GM23338 (cell line): ENCODE measurements at regions not wholly inside any gene's neighbourhood (a gene's known extent, or its start where the extent isn't known, plus 50 kb on each side); places are given as distances from the start of the nearest gene placed in this dataset.
A peak's percentile ranks its signal among the peaks of the same experiment; 100 is the strongest.

Experiments
- ATAC-seq: fragments of 200-7000 bp; cut with Tn5 transposase; 3 replicates; pipeline ENCODE4 v1.9.1; 2020
- DNase-seq: peaks from one replicate; pipeline ENCODE4 v3.0.0-alpha.2; 2015; ENCODE audit warnings: low spot score
- H2AFZ ChIP-seq: fragments of 200-600 bp; sonication (generic); 2 replicates; pipeline ENCODE4 v1.8.0; 2016; ENCODE audit warnings: antibody characterized with exemption, mild to moderate bottlenecking, moderate library complexity
- H3F3A ChIP-seq: fragments of 200-600 bp; sonication (generic); replicated peaks from 2 replicates; pipeline ENCODE4 v1.8.0; 2017; ENCODE audit warnings: antibody characterized with exemption, mixed run types, low read depth
- H3K27ac ChIP-seq: fragments of 200-600 bp; sonication (generic); 2 replicates; pipeline ENCODE4 v1.6.1; 2016; ENCODE audit warnings: low read depth
- H3K27me3 ChIP-seq: fragments of 200-600 bp; sonication (generic); 2 replicates; pipeline ENCODE4 v1.8.0; 2016; ENCODE audit warnings: mild to moderate bottlenecking, mixed run types, moderate library complexity; ENCODE audit not compliant: insufficient read depth
- H3K36me3 ChIP-seq: fragments of 200-600 bp; sonication (generic); 2 replicates; pipeline ENCODE4 v1.8.0; 2016; ENCODE audit warnings: mild to moderate bottlenecking; ENCODE audit not compliant: insufficient read depth
- H3K4me1 ChIP-seq: fragments of 200-600 bp; sonication (generic); 2 replicates; pipeline ENCODE4 v1.8.0; 2016; ENCODE audit warnings: mild to moderate bottlenecking, moderate library complexity; ENCODE audit not compliant: insufficient read depth
- H3K4me2 ChIP-seq: fragments of 200-600 bp; sonication (generic); 2 replicates; pipeline ENCODE4 v1.7.1; 2017; ENCODE audit warnings: mixed run types
- H3K4me3 ChIP-seq: fragments of 200-600 bp; sonication (generic); 2 replicates; pipeline ENCODE4 v1.6.1; 2016; ENCODE audit warnings: mixed run types
- H3K79me2 ChIP-seq: fragments of 200-600 bp; sonication (generic); replicated peaks from 2 replicates; pipeline ENCODE4 v1.8.0; 2017; ENCODE audit warnings: mild to moderate bottlenecking; ENCODE audit not compliant: insufficient read depth
- H3K9me2 ChIP-seq: fragments of 200-600 bp; sonication (generic); 2 replicates; pipeline ENCODE4 v1.8.0; 2017; ENCODE audit not compliant: insufficient read depth
- H4K20me1 ChIP-seq: fragments of 200-600 bp; sonication (generic); replicated peaks from 2 replicates; pipeline ENCODE4 v1.8.0; 2017; ENCODE audit warnings: mild to moderate bottlenecking; ENCODE audit not compliant: insufficient read depth
- H3K27ac Mint-ChIP-seq: 2 replicates; pipeline ENCODE4 v1.8.0; 2020; ENCODE audit warnings: inconsistent platforms, mild to moderate bottlenecking, moderate library complexity, mixed read lengths
- H3K27me3 Mint-ChIP-seq: 3 replicates; pipeline ENCODE4 v1.8.0; 2022; ENCODE audit warnings: low read depth, mild to moderate bottlenecking, moderate library complexity, mixed read lengths, inconsistent platforms; ENCODE audit not compliant: insufficient read depth, poor library complexity
- H3K36me3 Mint-ChIP-seq: 3 replicates; pipeline ENCODE4 v1.8.0; 2021; ENCODE audit warnings: low read depth, mild to moderate bottlenecking, inconsistent platforms, moderate library complexity, mixed read lengths
- H3K4me1 Mint-ChIP-seq: 3 replicates; pipeline ENCODE4 v1.8.0; 2020; ENCODE audit warnings: mild to moderate bottlenecking, inconsistent platforms, mixed read lengths
- H3K4me3 Mint-ChIP-seq: 3 replicates; pipeline ENCODE4 v1.8.0; 2021; ENCODE audit warnings: moderate library complexity, mild to moderate bottlenecking, inconsistent platforms, mixed read lengths
- H3K9me3 Mint-ChIP-seq: 3 replicates; pipeline ENCODE4 v1.8.0; 2020; ENCODE audit warnings: moderate library complexity, mild to moderate bottlenecking, inconsistent platforms, mixed read lengths
- CREB1 ChIP-seq: fragments of 250-450 bp; sonication (Bioruptor Pico); IDR thresholded peaks from 2 replicates; pipeline ENCODE4 v1.5.0; 2020; ENCODE audit warnings: low read depth, mild to moderate bottlenecking, moderate library complexity
- JUNB ChIP-seq: IDR thresholded peaks from one replicate; pipeline ENCODE4 v1.6.1; 2016; ENCODE audit warnings: antibody characterized with exemption; ENCODE audit not compliant: unreplicated experiment
- POLR2AphosphoS5 ChIP-seq: IDR thresholded peaks from 2 replicates; pipeline ENCODE4 v1.6.1; 2016; ENCODE audit warnings: antibody characterized with exemption, low read depth
- ZNF331 ChIP-seq: fragments of 250-450 bp; sonication (Bioruptor Pico); IDR thresholded peaks from 2 replicates; pipeline ENCODE4 v1.5.0; 2020; ENCODE audit warnings: low read depth, mild to moderate bottlenecking, moderate library complexity
- TF ChIP-seq, protein P1 (sequence below): IDR thresholded peaks from 2 replicates; pipeline ENCODE4 v1.6.1; 2016; ENCODE audit warnings: antibody characterized with exemption
- TF ChIP-seq, protein P2 (sequence below): IDR thresholded peaks from one replicate; pipeline ENCODE4 v1.6.1; 2018; ENCODE audit warnings: antibody characterized with exemption; ENCODE audit not compliant: unreplicated experiment

DNA sequence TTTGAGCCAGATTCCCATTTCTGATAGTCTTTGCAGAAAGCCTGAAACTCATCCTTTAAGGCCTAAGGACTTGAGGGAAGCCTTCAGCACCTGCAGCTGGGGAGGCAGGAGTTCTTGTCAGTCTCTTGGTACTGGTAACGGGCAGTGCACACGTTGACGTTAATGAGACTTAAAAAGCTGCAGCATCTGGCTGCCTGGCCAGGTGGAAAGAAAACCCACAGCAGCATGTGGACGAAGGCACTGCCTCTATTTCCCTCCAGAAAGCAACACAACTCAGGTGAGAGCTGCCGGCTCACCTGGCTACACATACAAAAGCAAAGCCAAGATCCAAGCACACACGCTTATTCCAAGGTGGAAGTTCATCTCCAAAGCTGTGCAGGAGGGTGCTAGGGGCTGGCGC lies 178.8 kb downstream of the ANAPC1 start:
- Histone ChIP-seq H3K4me2 (peak overlapping the region; percentile 18), H3K27me3 (no peaks in the 10 kb centered on the region), H3K4me3 (no peak overlapping the region), H4K20me1 (no peaks in the 10 kb centered on the region), H3K9me2 (no peaks in the 10 kb centered on the region), H2AFZ (peak overlapping the region; percentile 86; the same call in 1 of the 2 replicates), H3K27ac (peak overlapping the region; percentile 76), H3F3A (peaks cover 10% of the 10 kb centered on the region), H3K79me2 (no peaks in the 10 kb centered on the region), H3K4me1 (peaks cover 4% of the 10 kb centered on the region; the same call in 1 of the 2 replicates), H3K36me3 (no peaks in the 10 kb centered on the region)
- H3K27ac Mint-ChIP-seq = peak overlapping the region; percentile 91
- DNase-seq = no peak
- TF ChIP-seq ZNF331 = no peak
- TF ChIP-seq, protein P1, sequence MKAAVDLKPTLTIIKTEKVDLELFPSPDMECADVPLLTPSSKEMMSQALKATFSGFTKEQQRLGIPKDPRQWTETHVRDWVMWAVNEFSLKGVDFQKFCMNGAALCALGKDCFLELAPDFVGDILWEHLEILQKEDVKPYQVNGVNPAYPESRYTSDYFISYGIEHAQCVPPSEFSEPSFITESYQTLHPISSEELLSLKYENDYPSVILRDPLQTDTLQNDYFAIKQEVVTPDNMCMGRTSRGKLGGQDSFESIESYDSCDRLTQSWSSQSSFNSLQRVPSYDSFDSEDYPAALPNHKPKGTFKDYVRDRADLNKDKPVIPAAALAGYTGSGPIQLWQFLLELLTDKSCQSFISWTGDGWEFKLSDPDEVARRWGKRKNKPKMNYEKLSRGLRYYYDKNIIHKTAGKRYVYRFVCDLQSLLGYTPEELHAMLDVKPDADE = no peak
- TF ChIP-seq CREB1 (CRISPR knock-in tag) = no peak
- TF ChIP-seq, protein P2, sequence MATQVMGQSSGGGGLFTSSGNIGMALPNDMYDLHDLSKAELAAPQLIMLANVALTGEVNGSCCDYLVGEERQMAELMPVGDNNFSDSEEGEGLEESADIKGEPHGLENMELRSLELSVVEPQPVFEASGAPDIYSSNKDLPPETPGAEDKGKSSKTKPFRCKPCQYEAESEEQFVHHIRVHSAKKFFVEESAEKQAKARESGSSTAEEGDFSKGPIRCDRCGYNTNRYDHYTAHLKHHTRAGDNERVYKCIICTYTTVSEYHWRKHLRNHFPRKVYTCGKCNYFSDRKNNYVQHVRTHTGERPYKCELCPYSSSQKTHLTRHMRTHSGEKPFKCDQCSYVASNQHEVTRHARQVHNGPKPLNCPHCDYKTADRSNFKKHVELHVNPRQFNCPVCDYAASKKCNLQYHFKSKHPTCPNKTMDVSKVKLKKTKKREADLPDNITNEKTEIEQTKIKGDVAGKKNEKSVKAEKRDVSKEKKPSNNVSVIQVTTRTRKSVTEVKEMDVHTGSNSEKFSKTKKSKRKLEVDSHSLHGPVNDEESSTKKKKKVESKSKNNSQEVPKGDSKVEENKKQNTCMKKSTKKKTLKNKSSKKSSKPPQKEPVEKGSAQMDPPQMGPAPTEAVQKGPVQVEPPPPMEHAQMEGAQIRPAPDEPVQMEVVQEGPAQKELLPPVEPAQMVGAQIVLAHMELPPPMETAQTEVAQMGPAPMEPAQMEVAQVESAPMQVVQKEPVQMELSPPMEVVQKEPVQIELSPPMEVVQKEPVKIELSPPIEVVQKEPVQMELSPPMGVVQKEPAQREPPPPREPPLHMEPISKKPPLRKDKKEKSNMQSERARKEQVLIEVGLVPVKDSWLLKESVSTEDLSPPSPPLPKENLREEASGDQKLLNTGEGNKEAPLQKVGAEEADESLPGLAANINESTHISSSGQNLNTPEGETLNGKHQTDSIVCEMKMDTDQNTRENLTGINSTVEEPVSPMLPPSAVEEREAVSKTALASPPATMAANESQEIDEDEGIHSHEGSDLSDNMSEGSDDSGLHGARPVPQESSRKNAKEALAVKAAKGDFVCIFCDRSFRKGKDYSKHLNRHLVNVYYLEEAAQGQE = no peak
- ATAC-seq = no peak
- no peak overlapping the region for H3K4me3 Mint-ChIP-seq
- H3K9me3 Mint-ChIP-seq = no peaks in the 10 kb centered on the region
- H3K4me1 Mint-ChIP-seq = peaks cover 44% of the 10 kb centered on the region
- H3K36me3 Mint-ChIP-seq = no peaks in the 10 kb centered on the region
- peaks cover 20% of the 10 kb centered on the region for H3K27me3 Mint-ChIP-seq

DNA sequence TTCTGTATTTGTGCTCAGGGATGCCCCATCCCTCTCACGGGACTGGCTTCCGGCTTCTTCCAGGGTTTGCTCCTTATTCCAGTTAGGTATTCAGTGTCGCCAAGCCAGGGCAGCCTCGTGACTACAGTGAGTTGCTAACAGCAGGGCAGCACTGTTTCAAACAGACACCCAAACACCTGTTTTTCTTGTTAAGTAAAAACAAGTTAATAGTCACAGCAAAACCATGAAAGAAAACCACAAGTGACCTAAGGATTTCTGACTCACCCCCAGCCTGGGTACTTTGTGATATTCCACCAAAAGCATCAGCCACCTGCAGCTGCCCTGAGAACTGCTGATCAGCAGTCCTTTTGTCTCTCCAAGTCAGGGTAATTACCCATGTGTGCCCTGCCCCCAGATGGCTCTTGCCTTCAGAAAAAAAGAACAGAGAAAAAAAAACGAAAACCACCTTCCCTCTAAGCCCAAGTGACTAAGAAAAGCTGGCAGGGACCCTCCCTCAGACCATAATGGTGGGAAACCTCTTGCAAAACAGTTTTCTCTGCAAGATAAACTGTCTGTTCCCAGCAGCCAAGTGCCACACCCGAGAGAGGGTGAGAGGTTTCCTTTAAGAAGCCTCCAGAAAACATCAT lies 178.2 kb downstream of the ANAPC1 start:
- peak; percentile 82 for ATAC-seq
- no peak overlapping the region for H2AFZ ChIP-seq
- peak; percentile 84 for DNase-seq
- H3K36me3 ChIP-seq = no peaks in the 10 kb centered on the region
- Mint-ChIP-seq H3K4me1 (peaks cover 49% of the 10 kb centered on the region), H3K36me3 (no peaks in the 10 kb centered on the region), H3K4me3 (0 out of 3 replicates have a peak overlapping the region, but pooled peaks have one; percentile 11), H3K9me3 (no peaks in the 10 kb centered on the region), H3K27me3 (peaks cover 22% of the 10 kb centered on the region), H3K27ac (peak overlapping the region; percentile 91)
- H3K79me2 ChIP-seq = no peaks in the 10 kb centered on the region
- peaks cover 4% of the 10 kb centered on the region for H3K4me1 ChIP-seq
- H3F3A ChIP-seq = peaks cover 10% of the 10 kb centered on the region
- peak overlapping the region; percentile 79 for H3K27ac ChIP-seq
- no peak for TF ChIP-seq JUNB
- TF ChIP-seq, protein P2 = no peak
- no peak for TF ChIP-seq POLR2AphosphoS5
- H4K20me1 ChIP-seq = no peaks in the 10 kb centered on the region
- H3K9me2 ChIP-seq = no peaks in the 10 kb centered on the region
- no peaks in the 10 kb centered on the region for H3K27me3 ChIP-seq
- H3K4me3 ChIP-seq = no peak overlapping the region
- H3K4me2 ChIP-seq = peak overlapping the region; percentile 24; the same call in 1 of the 2 replicates
